ENCODE measurements at regions not wholly inside any gene's neighbourhood (a gene's known extent, or its start where the extent isn't known, plus 50 kb on each side); places are given as distances from the start of the nearest gene placed in this dataset.

GRCh38 chr3:18757476-18757875, 332.3 kb upstream of the SATB1 start:
- H3K18ac ChIP-seq (ENCODE audit: insufficient read length, low read depth, low read length): no peak overlapping the region
- no peaks in the 10 kb centered on the region for H3K27me3 ChIP-seq (ENCODE audit: insufficient read depth, low read length)
- no peaks in the 10 kb centered on the region for H3K4me1 ChIP-seq (ENCODE audit: insufficient read depth, low read length)
- H3K4ac ChIP-seq (ENCODE audit: low read depth, low read length): no peak overlapping the region
- no peak overlapping the region for H3K23ac ChIP-seq (ENCODE audit: insufficient read length, low read depth, low read length)
- no peak overlapping the region for H2BK20ac ChIP-seq (ENCODE audit: low read depth, low read length, poor library complexity, severe bottlenecking)
- Mint-ChIP-seq H3K36me3 (ENCODE audit: insufficient read depth in 1 of 3, low read depth in 3 of 3) (no peaks in the 10 kb centered on the region), H3K4me1 (peaks cover 9 to 16% of the 10 kb centered on the region in 2 experiments), H3K4me3 (no peak overlapping the region), H3K27me3 (ENCODE audit: low read depth) (no peaks in the 10 kb centered on the region), H3K9me3 (no peaks in the 10 kb centered on the region), H3K27ac (no peak overlapping the region)
- no CpG with 5 or more reads among the region's 3 CpGs for WGBS (ENCODE audit: extremely low coverage, insufficient read length, low lambda C conversion rate)
- H2AK5ac ChIP-seq (ENCODE audit: insufficient read length, low read length): no peak overlapping the region
- no peaks in the 10 kb centered on the region for H3K79me2 ChIP-seq (ENCODE audit: insufficient read depth, low read length)
- H4K5ac ChIP-seq (ENCODE audit: insufficient read length, low read depth, low read length): no peak overlapping the region
- H2BK12ac ChIP-seq (ENCODE audit: insufficient read length, low read depth, low read length): no peak overlapping the region
- no peak overlapping the region for H2BK5ac ChIP-seq (ENCODE audit: insufficient read length, low read length)
- no peak overlapping the region for H3K14ac ChIP-seq (ENCODE audit: insufficient read depth, low read length)
- no peak overlapping the region for H3K27ac ChIP-seq (ENCODE audit: insufficient read length, low read depth, low read length)
- no peak for DNase-seq
- no peaks in the 10 kb centered on the region for H4K20me1 ChIP-seq (ENCODE audit: control insufficient read depth, insufficient read depth, insufficient read length)
- H2AFZ ChIP-seq (ENCODE audit: low read length): no peak overlapping the region
- H3K56ac ChIP-seq (ENCODE audit: insufficient read length, low read depth, low read length): no peak overlapping the region
- no peak overlapping the region for H3K9ac ChIP-seq (ENCODE audit: extremely low read depth, insufficient read length, low read length)
- no peak overlapping the region for H2BK15ac ChIP-seq (ENCODE audit: low read depth, low read length)
- no peak overlapping the region for H3T11ph ChIP-seq (ENCODE audit: low read length)
- no peak overlapping the region for H3K4me2 ChIP-seq (ENCODE audit: insufficient read depth, insufficient read length, low read length)
- H4K91ac ChIP-seq (ENCODE audit: insufficient read length, low read depth, low read length): no peak overlapping the region
- H4K8ac ChIP-seq (replicated peaks; ENCODE audit: insufficient read length, low read depth, low read length): no peak overlapping the region
- no peaks in the 10 kb centered on the region for H3K79me1 ChIP-seq (ENCODE audit: insufficient read depth, low read depth, low read length, poor library complexity, severe bottlenecking)
- H3K9me3 ChIP-seq (ENCODE audit: control insufficient read depth, low read depth, low read length): no peaks in the 10 kb centered on the region
- no peaks in the 10 kb centered on the region for H3K23me2 ChIP-seq (ENCODE audit: insufficient read length, low read depth, low read length, poor library complexity, severe bottlenecking)
- TF ChIP-seq CTCF (conservative IDR thresholded peaks at IDR 0.05): no peak
- no peak overlapping the region for H2BK120ac ChIP-seq (ENCODE audit: low read depth, low read length, poor library complexity, severe bottlenecking)
